Hepatocyte (in vitro differentiated cells): ENCODE measurements at regions not wholly inside any gene's neighbourhood (a gene's known extent, or its start where the extent isn't known, plus 50 kb on each side); places are given as distances from the start of the nearest gene placed in this dataset.
"Not testable (repeated sequence)": the region's sequence is repeated elsewhere in the genome, so short reads cannot be mapped to it uniquely, and the experiment has no call there.

Experiments used
- CTCF ChIP-seq: fragments of 200-600 bp; sonication (generic); IDR thresholded peaks from 2 replicates; pipeline ENCODE4 v1.5.1; 2016; ENCODE audit warnings: antibody characterized with exemption, mild to moderate bottlenecking; ENCODE audit not compliant: poor library complexity
- EZH2 ChIP-seq: fragments of 200-600 bp; sonication (generic); IDR thresholded peaks from 2 replicates; pipeline ENCODE4 v1.6.1; 2016; ENCODE audit warnings: antibody characterized with exemption, mild to moderate bottlenecking, borderline replicate concordance
- EZH2phosphoT487 ChIP-seq: fragments of 200-600 bp; sonication (generic); IDR thresholded peaks from one replicate; pipeline ENCODE4 v1.6.1; 2018; ENCODE audit warnings: antibody characterized with exemption, mild to moderate bottlenecking, low read depth, moderate library complexity; ENCODE audit not compliant: unreplicated experiment, severe bottlenecking

- TF ChIP-seq CTCF, EZH2phosphoT487, EZH2: not testable (repeated sequence)
These were observed 194.8 kb downstream of the LAT start for GRCh38 chr16:29179401-29180205.
